GM18499 (cell line): ENCODE measurements at regions not wholly inside any gene's neighbourhood (a gene's known extent, or its start where the extent isn't known, plus 50 kb on each side); places are given as distances from the start of the nearest gene placed in this dataset.
"Not testable (repeated sequence)": the region's sequence is repeated elsewhere in the genome, so short reads cannot be mapped to it uniquely, and the experiment has no call there.

Experiments used
- ATAC-seq: cut with Tn5 transposase; IDR thresholded peaks from one replicate; pipeline ENCODE4 v1.9.1; 2021; ENCODE audit warnings: moderate number of reproducible peaks; ENCODE audit not compliant: insufficient read depth, unreplicated experiment

- no peak for ATAC-seq
Measured at GRCh38 chr6:12602951-12603672, 113.5 kb upstream of the PHACTR1 start.

- ATAC-seq: no peak
Measured at GRCh38 chr6:12603673-12604049, 112.9 kb upstream of the PHACTR1 start.

GRCh38 chr6:12605888-12606345 is 110.7 kb upstream of the PHACTR1 start:
- ATAC-seq: no peak

- ATAC-seq: no peak
Measured at GRCh38 chr6:12606616-12607015, 110.0 kb upstream of the PHACTR1 start.

- peak; percentile 64 for ATAC-seq
Measured at GRCh38 chr6:12608016-12608860, 108.3 kb upstream of the PHACTR1 start.

- ATAC-seq: peak; percentile 6
Measured at GRCh38 chr6:12608874-12609273, 107.7 kb upstream of the PHACTR1 start.

- ATAC-seq: no peak
Measured at GRCh38 chr6:12609751-12610150, 106.8 kb upstream of the PHACTR1 start.

- no peak for ATAC-seq
Measured at GRCh38 chr6:12610862-12611261, 105.7 kb upstream of the PHACTR1 start.

- no peak for ATAC-seq
Measured at GRCh38 chr6:12613811-12614210, 102.8 kb upstream of the PHACTR1 start.

- ATAC-seq: no peak
Measured at GRCh38 chr6:12614456-12614855, 102.1 kb upstream of the PHACTR1 start.

GRCh38 chr6:12618296-12618695 is 98.3 kb upstream of the PHACTR1 start:
- ATAC-seq: no peak

GRCh38 chr6:12621754-12622153 is 94.8 kb upstream of the PHACTR1 start:
- no peak for ATAC-seq

GRCh38 chr6:12622566-12622965 is 94.0 kb upstream of the PHACTR1 start:
- ATAC-seq: no peak

- ATAC-seq: no peak
Measured at GRCh38 chr6:12624142-12624837, 92.3 kb upstream of the PHACTR1 start.

- no peak for ATAC-seq
Measured at GRCh38 chr6:12627053-12627452, 89.5 kb upstream of the PHACTR1 start.

- ATAC-seq: no peak
Measured at GRCh38 chr6:12628327-12628726, 88.2 kb upstream of the PHACTR1 start.

GRCh38 chr6:12633746-12634145 is 82.8 kb upstream of the PHACTR1 start:
- ATAC-seq: not testable (repeated sequence)

GRCh38 chr6:12635375-12635774 is 81.2 kb upstream of the PHACTR1 start:
- no peak for ATAC-seq

- no peak for ATAC-seq
Measured at GRCh38 chr6:12635813-12636212, 80.8 kb upstream of the PHACTR1 start.

- no peak for ATAC-seq
Measured at GRCh38 chr6:12636336-12636735, 80.2 kb upstream of the PHACTR1 start.
